Neural cell (in vitro differentiated cells): ENCODE measurements at regions not wholly inside any gene's neighbourhood (a gene's known extent, or its start where the extent isn't known, plus 50 kb on each side); places are given as distances from the start of the nearest gene placed in this dataset.

Experiments
- CTCF ChIP-seq: fragments of 450-650 bp; IDR thresholded peaks from 2 replicates; pipeline ENCODE4 v1.5.1; 2014; ENCODE audit warnings: antibody characterized with exemption, mild to moderate bottlenecking, moderate library complexity; ENCODE audit not compliant: poor library complexity, severe bottlenecking
- EP300 ChIP-seq: fragments of 450-650 bp; conservative IDR thresholded peaks from 2 replicates; pipeline ENCODE4 v1.6.1; 2014; ENCODE audit warnings: antibody characterized with exemption, mild to moderate bottlenecking, moderate library complexity; ENCODE audit not compliant: poor library complexity, severe bottlenecking
- EZH2 ChIP-seq: fragments of 200-600, 300-800 bp; shearing (Covaris generic), sonication (generic); IDR thresholded peaks from 2 replicates; pipeline ENCODE4 v1.6.1; 2014; ENCODE audit warnings: antibody characterized with exemption, low read length, borderline replicate concordance, mild to moderate bottlenecking; ENCODE audit not compliant: insufficient read depth, poor library complexity, severe bottlenecking
- MXI1 ChIP-seq: fragments of 450-650 bp; conservative IDR thresholded peaks from 2 replicates; pipeline ENCODE4 v1.6.1; 2014; ENCODE audit warnings: antibody characterized with exemption, mild to moderate bottlenecking; ENCODE audit not compliant: poor library complexity, severe bottlenecking
- POLR2AphosphoS5 ChIP-seq: IDR thresholded peaks from 2 replicates; pipeline ENCODE4 v1.6.1; 2012
- RAD21 ChIP-seq: fragments of 450-650 bp; conservative IDR thresholded peaks from 2 replicates; pipeline ENCODE4 v1.6.1; 2014; ENCODE audit warnings: antibody characterized with exemption, mild to moderate bottlenecking, moderate library complexity
- SMC3 ChIP-seq: fragments of 450-650 bp; conservative IDR thresholded peaks from 2 replicates; pipeline ENCODE4 v1.6.1; 2014; ENCODE audit warnings: antibody characterized with exemption, mild to moderate bottlenecking, moderate library complexity; ENCODE audit not compliant: poor library complexity
- TAF1 ChIP-seq: IDR thresholded peaks from 2 replicates; pipeline ENCODE4 v1.6.1; 2012; ENCODE audit warnings: low read depth
- TF ChIP-seq, protein P1 (sequence below): IDR thresholded peaks from 2 replicates; pipeline ENCODE4 v1.6.1; 2012; ENCODE audit warnings: borderline replicate concordance

DNA sequence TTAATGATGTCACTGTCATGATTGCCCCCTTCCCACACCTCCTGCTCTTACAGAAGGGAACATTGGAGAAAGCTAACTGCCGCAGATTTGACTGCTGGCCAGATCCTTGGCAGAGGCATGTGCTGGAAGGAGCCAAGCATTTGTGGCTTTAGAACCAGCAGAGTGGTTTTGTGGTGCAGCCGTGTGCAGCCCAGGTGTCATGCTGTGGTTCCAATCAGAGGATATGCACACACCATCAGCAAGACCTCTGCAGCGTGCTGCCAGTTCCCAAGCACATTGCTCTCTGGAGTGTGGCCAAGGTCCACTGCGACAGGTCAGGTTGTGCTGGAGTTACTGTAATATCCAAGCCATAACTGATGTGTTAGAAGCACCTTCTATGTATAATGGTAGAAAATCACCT lies 61.6 kb downstream of the OTOL1 start:
- TF ChIP-seq EZH2 = no peak
- no peak for TF ChIP-seq MXI1
- no peak for TF ChIP-seq EP300
- TF ChIP-seq RAD21 = no peak
- no peak for TF ChIP-seq CTCF
- no peak for TF ChIP-seq POLR2AphosphoS5
- no peak for TF ChIP-seq SMC3
- TF ChIP-seq, protein P1, sequence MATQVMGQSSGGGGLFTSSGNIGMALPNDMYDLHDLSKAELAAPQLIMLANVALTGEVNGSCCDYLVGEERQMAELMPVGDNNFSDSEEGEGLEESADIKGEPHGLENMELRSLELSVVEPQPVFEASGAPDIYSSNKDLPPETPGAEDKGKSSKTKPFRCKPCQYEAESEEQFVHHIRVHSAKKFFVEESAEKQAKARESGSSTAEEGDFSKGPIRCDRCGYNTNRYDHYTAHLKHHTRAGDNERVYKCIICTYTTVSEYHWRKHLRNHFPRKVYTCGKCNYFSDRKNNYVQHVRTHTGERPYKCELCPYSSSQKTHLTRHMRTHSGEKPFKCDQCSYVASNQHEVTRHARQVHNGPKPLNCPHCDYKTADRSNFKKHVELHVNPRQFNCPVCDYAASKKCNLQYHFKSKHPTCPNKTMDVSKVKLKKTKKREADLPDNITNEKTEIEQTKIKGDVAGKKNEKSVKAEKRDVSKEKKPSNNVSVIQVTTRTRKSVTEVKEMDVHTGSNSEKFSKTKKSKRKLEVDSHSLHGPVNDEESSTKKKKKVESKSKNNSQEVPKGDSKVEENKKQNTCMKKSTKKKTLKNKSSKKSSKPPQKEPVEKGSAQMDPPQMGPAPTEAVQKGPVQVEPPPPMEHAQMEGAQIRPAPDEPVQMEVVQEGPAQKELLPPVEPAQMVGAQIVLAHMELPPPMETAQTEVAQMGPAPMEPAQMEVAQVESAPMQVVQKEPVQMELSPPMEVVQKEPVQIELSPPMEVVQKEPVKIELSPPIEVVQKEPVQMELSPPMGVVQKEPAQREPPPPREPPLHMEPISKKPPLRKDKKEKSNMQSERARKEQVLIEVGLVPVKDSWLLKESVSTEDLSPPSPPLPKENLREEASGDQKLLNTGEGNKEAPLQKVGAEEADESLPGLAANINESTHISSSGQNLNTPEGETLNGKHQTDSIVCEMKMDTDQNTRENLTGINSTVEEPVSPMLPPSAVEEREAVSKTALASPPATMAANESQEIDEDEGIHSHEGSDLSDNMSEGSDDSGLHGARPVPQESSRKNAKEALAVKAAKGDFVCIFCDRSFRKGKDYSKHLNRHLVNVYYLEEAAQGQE = no peak
- TF ChIP-seq TAF1 = no peak
